Myocyte (in vitro differentiated cells): ENCODE measurements at regions not wholly inside any gene's neighbourhood (a gene's known extent, or its start where the extent isn't known, plus 50 kb on each side); places are given as distances from the start of the nearest gene placed in this dataset.

Experiments
- DNase-seq: peaks from one replicate; pipeline ENCODE4 v3.0.0-alpha.2; 2012; ENCODE audit warnings: low read depth

DNA sequence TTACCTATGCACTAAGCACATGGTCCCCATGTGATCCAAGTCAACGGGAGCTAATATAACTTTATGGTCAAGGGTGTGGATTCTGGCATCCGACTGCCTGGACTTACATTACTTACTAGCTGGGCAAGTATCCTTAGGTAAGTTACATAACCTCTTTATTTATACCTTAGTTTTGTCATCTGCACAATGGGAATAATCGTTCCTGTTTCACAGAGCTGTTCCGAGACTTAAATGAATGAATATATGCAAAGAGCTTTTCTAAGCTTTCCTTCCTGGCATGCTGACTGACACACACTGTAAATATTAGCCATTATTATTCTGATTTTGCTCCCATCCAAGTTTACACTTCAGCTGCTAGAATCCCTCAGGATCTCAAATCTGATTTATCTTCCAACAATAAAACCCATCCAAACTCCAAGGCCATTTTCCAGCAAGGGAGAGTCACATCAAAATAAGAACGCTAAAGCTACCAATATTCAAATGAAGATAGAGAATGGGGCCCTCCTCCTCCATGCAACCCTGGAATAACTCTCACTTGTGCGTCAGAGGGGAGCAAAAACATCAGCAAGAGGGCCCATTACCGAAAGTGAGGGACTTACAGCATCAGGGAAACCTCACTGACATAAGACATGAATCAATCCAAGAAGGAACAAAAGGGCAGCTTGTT lies 115.6 kb upstream of the KAZN start:
- DNase-seq, result no peak

DNA sequence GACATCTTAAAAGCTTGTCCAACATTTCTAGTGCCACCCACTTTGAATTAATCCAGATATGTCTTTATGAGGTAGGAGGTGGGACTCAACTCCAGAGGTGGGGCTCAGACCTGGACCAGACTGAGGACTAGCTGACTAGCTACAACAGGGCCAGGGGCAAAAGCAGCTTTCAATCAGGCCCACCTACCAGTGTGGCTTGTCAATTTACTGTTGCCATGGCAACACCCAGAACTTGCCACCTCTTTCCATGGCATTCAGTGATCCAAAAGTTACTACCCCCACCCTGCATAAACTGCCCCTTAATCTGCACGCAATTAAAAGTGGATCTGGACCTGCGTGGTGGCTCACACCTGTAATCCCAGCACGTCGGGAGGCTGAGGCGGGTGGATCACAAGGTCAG lies 113.2 kb upstream of the KAZN start:
- DNase-seq, result no peak

DNA sequence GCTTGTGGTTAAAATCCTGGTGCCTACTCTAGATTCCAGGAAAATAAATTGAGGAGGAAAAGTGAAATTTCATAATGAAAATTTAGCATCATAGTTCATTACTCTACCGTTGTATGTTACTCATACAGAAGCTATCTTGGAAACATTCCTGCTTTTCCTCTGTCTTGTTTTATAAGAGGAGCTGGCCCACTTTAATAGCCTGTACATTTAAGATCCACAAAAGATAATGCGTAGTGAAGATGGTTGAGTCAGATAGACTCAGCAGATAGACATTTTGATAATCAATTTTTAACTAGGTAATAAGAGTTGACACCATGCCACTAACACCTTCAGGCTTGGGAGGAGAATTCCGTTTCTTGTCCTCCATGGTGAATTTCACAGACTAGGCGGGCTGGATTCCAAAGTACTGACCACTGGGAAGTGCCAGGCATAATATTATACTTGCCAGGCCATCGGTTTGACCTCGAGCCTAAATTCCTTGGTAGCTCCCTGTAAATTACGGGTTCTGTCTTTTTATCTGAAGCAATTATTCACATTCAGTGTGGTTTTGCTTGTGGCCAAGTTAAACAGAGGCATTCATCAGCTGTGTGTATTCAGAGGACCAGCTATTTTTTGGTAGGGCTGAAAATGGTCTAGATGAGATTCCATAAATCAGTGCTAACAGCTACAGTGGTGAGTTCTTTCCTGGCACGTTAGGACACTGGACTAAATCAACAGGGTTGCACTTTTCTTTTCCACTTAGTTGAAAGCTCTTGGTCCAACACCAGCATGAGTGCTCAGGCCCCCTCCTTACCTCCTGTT lies 111.9 kb upstream of the KAZN start:
- DNase-seq, result peak; percentile 90

DNA sequence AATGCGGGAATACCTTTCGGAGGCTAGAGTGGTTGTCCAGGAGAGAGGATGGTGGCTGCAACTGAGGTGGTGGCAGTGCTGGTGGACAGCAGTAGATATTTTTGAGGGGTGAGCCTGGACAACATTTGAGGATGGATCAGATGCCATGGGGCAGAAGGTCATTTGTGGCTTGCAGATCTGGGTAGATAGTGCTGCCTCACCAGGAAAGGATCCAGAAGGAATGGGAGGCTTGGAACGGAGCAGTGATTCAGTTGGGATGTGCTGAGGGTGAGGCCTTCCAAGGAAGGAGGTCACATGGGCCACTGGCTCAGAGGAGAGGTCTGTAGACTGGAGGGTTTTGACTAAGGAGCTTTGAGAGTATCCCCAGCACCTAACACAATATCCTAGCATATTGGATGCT lies 110.8 kb upstream of the KAZN start:
- peak; percentile 83 for DNase-seq

DNA sequence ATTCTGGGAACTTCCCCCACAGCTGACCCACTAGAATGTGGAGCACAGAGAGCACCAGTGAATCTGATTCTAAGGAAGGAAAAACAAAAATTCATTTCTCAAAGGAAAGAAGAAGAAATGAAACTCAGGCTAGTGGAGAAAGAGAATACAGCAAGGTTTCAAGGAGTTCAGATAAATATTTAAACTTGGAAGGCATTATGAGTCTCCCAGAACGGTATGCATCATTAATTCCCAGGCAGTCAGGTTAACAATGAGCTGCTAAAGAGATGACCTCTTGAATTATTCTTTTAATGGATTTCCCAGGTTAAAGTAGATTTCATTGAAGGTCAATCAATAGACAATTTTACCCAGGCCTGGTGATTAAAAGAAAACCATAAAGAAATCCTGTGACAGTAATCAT lies 103.6 kb upstream of the KAZN start:
- no peak for DNase-seq

- no peak for DNase-seq
Observed at GRCh38 chr1:14495381-14495780, 103.1 kb upstream of the KAZN start.

- DNase-seq, result no peak
Observed at GRCh38 chr1:14495996-14496395, 102.5 kb upstream of the KAZN start.

GRCh38 chr1:14498839-14499238 lies 99.6 kb upstream of the KAZN start:
- no peak for DNase-seq

- DNase-seq, result no peak
Observed at GRCh38 chr1:14499312-14500040, 99.0 kb upstream of the KAZN start.

- DNase-seq, result no peak
Observed at GRCh38 chr1:14500041-14500440, 98.4 kb upstream of the KAZN start.

- no peak for DNase-seq
Observed at GRCh38 chr1:14500912-14501311, 97.6 kb upstream of the KAZN start.

DNA sequence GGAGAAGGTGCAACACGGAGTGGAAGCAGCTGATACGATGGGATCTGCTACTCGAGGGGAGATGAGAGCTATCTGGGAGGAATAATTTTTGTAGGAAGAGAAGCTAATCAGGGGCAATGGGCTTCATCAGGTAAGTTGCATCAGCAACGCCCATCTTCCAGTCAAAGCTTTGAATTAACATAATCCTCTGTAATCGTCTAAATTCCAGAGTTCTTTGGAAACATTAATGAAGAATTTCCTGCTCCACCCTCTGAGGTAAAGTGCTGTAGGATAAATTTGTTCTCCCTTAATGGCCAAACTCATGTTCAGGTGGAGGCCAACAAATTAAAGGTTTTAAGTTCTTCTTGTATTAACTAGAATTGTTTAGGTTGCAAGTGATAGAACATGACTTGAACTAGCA lies 94.0 kb upstream of the KAZN start:
- no peak for DNase-seq

GRCh38 chr1:14506471-14507255 lies 91.8 kb upstream of the KAZN start:
- no peak for DNase-seq

- DNase-seq, result no peak
Observed at GRCh38 chr1:14507262-14507661, 91.2 kb upstream of the KAZN start.

GRCh38 chr1:14508613-14509012 lies 89.9 kb upstream of the KAZN start:
- no peak for DNase-seq

DNA sequence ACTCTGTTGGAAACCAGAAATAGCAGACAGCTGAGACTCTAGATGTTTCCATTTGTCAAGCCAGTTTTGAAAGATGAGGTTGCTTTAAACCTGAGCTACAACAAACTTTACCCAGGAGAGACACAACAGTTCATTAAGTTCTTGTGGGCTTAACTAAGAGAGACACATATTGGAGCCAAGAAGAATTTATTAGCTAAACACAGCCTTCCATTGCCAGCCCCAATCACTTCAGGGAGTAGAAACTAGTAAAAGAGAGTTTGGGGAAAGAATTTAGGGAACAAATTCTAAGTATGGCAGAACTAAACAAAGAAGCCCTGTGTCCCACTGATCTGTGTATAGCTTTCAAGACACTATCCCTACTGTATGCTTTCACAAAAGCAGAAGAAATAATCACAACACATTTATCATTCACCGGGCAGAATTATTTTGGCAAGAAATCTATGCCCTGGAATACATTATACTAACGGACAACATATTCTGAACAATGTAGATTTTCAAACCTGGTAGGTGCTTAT lies 87.3 kb upstream of the KAZN start:
- DNase-seq, result no peak

- DNase-seq, result no peak
Observed at GRCh38 chr1:14511796-14512585, 86.5 kb upstream of the KAZN start.

GRCh38 chr1:14513111-14513510 lies 85.4 kb upstream of the KAZN start:
- no peak for DNase-seq

DNA sequence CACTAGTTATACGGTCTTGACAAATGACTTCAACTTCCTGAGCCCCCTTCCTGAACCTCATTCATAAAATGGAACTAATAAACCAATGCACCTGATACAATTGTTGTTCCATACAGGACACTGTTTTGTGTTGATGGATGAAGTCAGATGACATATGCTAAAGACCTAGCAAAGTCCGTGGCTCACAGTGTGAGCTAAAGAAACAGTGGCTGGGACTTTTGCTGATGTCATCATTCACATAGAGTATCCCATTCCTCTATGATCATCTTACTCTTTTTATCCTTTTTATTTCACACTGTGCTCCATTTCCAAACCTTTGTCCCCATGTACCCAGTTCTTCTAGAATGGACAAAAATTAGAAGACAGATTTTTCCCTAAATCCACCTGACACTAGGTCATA lies 83.7 kb upstream of the KAZN start:
- no peak for DNase-seq
